H1 (cell line): ENCODE measurements at regions not wholly inside any gene's neighbourhood (a gene's known extent, or its start where the extent isn't known, plus 50 kb on each side); places are given as distances from the start of the nearest gene placed in this dataset.

Source experiments
- SIN3A ChIP-seq, 2 experiments: IDR thresholded peaks in 1 of 2; conservative IDR thresholded peaks in 1 of 2; 2 replicates each; pipeline ENCODE4 v1.6.1; 2011 to 2012; ENCODE audit warnings: low read length in 2 of 2, improper control_type of control experiment in 1 of 2, low read depth in 1 of 2, mild to moderate bottlenecking in 1 of 2
- TBP ChIP-seq: IDR thresholded peaks from 2 replicates; pipeline ENCODE4 v1.6.1; 2011; ENCODE audit warnings: low read depth, low read length, improper control_type of control experiment

DNA sequence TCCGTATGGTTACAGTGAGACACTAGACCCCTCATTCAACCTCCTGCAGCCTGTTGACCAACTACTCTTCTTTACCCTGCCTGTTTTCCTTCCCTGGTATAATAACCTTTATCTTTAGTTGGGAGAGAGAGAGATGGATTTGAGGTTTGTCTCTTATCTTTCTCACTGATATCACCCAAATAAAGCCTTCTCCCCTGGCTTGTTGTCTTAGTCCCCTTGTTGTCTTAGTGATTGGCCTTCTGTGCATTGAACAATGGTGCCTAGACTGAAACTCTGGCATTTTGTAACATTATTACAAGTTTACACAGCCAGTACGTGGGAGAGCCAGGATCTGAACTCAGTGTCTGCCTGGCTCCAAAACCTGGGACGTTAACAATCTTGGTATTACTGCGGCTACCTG lies 560.8 kb downstream of the HS3ST4 start (continued):
- TF ChIP-seq TBP (no peak), SIN3A (conservative IDR thresholded peaks at IDR 0.05 in 1 of 2, IDR thresholded peaks at IDR 0.05 in 1 of 2; ENCODE audit: low read depth in 1 of 2, low read length in 2 of 2) (no peak)
- TF ChIP-seq, all 59 proteins: peak for 0
